Caco-2 (cell line): ENCODE measurements at regions not wholly inside any gene's neighbourhood (a gene's known extent, or its start where the extent isn't known, plus 50 kb on each side); places are given as distances from the start of the nearest gene placed in this dataset.

Source experiments
- BruUV-seq: library from RNA; stranded (reverse); fragments of 400-500 nt; replicated peaks from 2 replicates; lab custom pipeline; 2021; lab: Mats Ljungman, UMichigan
- CTCF ChIA-PET: fragments of 300-600 bp; sonication (Branson Sonifier 250); formaldehyde crosslinking; loops from one replicate; lab custom pipeline; 2022; ENCODE audit warnings: antibody characterized with exemption; lab: Charles Lee
- POLR2A ChIA-PET: fragments of 300-600 bp; sonication (Branson Sonifier 250); formaldehyde crosslinking; loops from one replicate; lab custom pipeline; 2022; ENCODE audit warnings: antibody characterized with exemption; lab: Charles Lee
- DNase-seq, 2 experiments: peaks; one replicate each; pipeline versions ENCODE4 v3.0.0 to v3.0.0-alpha.2; 2020 to 2022
- H3K27me3 ChIP-seq: replicated peaks from 2 replicates; pipeline ENCODE4 v1.6.0; 2011; ENCODE audit warnings: low read length; ENCODE audit not compliant: control insufficient read depth, insufficient read depth
- H3K36me3 ChIP-seq: 2 replicates; pipeline ENCODE4 v1.5.1; 2011; ENCODE audit warnings: low read length; ENCODE audit not compliant: control insufficient read depth, insufficient read depth
- H3K4me1 ChIP-seq: fragments of 250-450 bp; sonication (Bioruptor Pico); 2 replicates; pipeline ENCODE4 v1.5.1; 2020; ENCODE audit warnings: mild to moderate bottlenecking
- H3K4me3 ChIP-seq: 2 replicates; pipeline ENCODE4 v1.5.1; 2011; ENCODE audit warnings: low read depth, mild to moderate bottlenecking, control low read depth, low read length
- H3K9me3 ChIP-seq: fragments of 250-450 bp; sonication (Bioruptor Pico); 2 replicates; pipeline ENCODE4 v1.5.1; 2020; ENCODE audit warnings: mild to moderate bottlenecking, moderate library complexity
- H3K27ac Mint-ChIP-seq: one replicate; pipeline ENCODE4 v1.8.0; 2022; ENCODE audit warnings: mixed read lengths; ENCODE audit not compliant: unreplicated experiment
- H3K27me3 Mint-ChIP-seq: one replicate; pipeline ENCODE4 v1.8.0; 2022; ENCODE audit warnings: mixed read lengths; ENCODE audit not compliant: insufficient read depth, unreplicated experiment
- H3K36me3 Mint-ChIP-seq: one replicate; pipeline ENCODE4 v1.8.0; 2022; ENCODE audit warnings: mild to moderate bottlenecking, mixed read lengths; ENCODE audit not compliant: insufficient read depth, unreplicated experiment
- H3K4me1 Mint-ChIP-seq: one replicate; pipeline ENCODE4 v1.8.0; 2022; ENCODE audit warnings: low read depth, mixed read lengths; ENCODE audit not compliant: unreplicated experiment
- H3K4me3 Mint-ChIP-seq: one replicate; pipeline ENCODE4 v1.8.0; 2022; ENCODE audit warnings: mild to moderate bottlenecking, moderate library complexity, mixed read lengths; ENCODE audit not compliant: unreplicated experiment
- H3K9me3 Mint-ChIP-seq: one replicate; pipeline ENCODE4 v1.8.0; 2022; ENCODE audit warnings: mixed read lengths; ENCODE audit not compliant: unreplicated experiment
- intact Hi-C: fragments of 100-400 bp; cut with micrococcal nuclease; formaldehyde crosslinking; loops from one replicate; pipeline ENCODE4 v1.10.0; 2022; ENCODE audit not compliant: unreplicated experiment
- TF ChIP-seq, protein P1 (sequence below), 2 experiments: fragments of 200-600 bp in 1 of 2; IDR thresholded peaks; 1 replicate in 1 of 2; 2 replicates in 1 of 2; pipeline versions ENCODE4 v1.5.1 to v1.8.0; 2011 to 2022; ENCODE audit warnings: antibody characterized with exemption in 1 of 2, control low read depth in 1 of 2, inconsistent platforms in 1 of 2, low read depth in 1 of 2, low read length in 1 of 2, mild to moderate bottlenecking in 1 of 2, moderate library complexity in 1 of 2; ENCODE audit not compliant: insufficient read depth in 1 of 2, severe bottlenecking in 1 of 2, unreplicated experiment in 1 of 2

DNA sequence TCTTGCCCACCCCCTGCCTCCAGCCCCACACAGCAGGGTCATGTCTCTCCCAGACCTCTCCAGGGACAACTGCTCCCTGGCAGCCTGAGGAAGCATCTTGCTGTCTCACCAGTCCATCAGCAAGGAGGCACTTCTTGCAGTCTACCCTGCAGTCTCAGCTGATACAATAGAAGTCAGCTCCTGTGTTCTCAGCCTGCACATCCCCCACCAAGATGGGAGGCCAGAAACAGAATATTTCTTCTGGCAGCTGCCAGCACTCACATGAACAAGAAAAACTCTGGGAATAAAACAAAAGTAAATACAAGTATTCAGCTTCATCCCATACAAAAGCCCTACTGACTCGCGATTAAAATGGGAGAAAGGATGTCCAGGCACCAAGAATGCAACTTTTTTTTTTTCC lies 457.4 kb upstream of the PROK2 start:
- BruUV-seq: no TSS peak
- peaks cover 9% of the 10 kb centered on the region for H3K9me3 Mint-ChIP-seq
- POLR2A ChIA-PET: no interaction called here
- no peaks in the 10 kb centered on the region for H3K27me3 ChIP-seq
- no peaks in the 10 kb centered on the region for H3K36me3 Mint-ChIP-seq
- H3K4me3 Mint-ChIP-seq: no peak overlapping the region
- DNase-seq: no peak
- peaks cover 5% of the 10 kb centered on the region for H3K27me3 Mint-ChIP-seq
- CTCF ChIA-PET: no interaction called here
- H3K4me3 ChIP-seq: no peak overlapping the region
- H3K4me1 ChIP-seq: no peaks in the 10 kb centered on the region
- intact Hi-C loops: no loop called here
- TF ChIP-seq, protein P1, sequence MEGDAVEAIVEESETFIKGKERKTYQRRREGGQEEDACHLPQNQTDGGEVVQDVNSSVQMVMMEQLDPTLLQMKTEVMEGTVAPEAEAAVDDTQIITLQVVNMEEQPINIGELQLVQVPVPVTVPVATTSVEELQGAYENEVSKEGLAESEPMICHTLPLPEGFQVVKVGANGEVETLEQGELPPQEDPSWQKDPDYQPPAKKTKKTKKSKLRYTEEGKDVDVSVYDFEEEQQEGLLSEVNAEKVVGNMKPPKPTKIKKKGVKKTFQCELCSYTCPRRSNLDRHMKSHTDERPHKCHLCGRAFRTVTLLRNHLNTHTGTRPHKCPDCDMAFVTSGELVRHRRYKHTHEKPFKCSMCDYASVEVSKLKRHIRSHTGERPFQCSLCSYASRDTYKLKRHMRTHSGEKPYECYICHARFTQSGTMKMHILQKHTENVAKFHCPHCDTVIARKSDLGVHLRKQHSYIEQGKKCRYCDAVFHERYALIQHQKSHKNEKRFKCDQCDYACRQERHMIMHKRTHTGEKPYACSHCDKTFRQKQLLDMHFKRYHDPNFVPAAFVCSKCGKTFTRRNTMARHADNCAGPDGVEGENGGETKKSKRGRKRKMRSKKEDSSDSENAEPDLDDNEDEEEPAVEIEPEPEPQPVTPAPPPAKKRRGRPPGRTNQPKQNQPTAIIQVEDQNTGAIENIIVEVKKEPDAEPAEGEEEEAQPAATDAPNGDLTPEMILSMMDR (IDR thresholded peaks at IDR 0.05; ENCODE audit: insufficient read depth in 1 of 2, low read depth in 1 of 2, low read length in 1 of 2, severe bottlenecking in 1 of 2, unreplicated experiment in 1 of 2): no peak
- H3K36me3 ChIP-seq: no peaks in the 10 kb centered on the region
- no peaks in the 10 kb centered on the region for H3K9me3 ChIP-seq
- no peaks in the 10 kb centered on the region for H3K4me1 Mint-ChIP-seq
- H3K27ac Mint-ChIP-seq: no peak overlapping the region

DNA sequence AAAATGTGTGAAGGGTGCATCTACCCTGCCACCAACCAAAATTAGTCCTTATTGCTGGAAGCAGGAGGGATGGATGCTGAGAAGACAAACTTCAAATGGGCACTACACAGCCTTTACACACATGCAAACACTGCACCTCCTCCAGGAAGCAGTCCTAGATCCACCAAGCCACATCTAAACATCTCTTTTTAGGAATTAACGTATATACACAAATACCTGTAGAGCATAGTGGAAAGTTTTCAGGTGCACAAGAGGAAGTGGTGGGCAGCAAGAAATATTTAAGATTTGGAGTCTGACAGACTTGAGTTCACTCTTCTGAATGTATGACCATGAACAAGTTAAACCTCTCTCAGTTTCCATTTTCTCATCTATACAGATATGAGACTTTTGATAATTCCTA lies 456.6 kb upstream of the PROK2 start:
- BruUV-seq: no TSS peak
- ChIA-PET POLR2A (no interaction called here), CTCF (interaction anchor here (0.6 kb wide), 1 partner anchor 55 kb away, joined by 3 read pairs; no protein-coding TSS in a partner anchor)
- H3K27ac Mint-ChIP-seq: no peak overlapping the region
- no peaks in the 10 kb centered on the region for H3K4me1 ChIP-seq
- TF ChIP-seq, protein P1 (IDR thresholded peaks at IDR 0.05; ENCODE audit: insufficient read depth in 1 of 2, low read depth in 1 of 2, low read length in 1 of 2, severe bottlenecking in 1 of 2, unreplicated experiment in 1 of 2): no peak
- peaks cover 9% of the 10 kb centered on the region for H3K9me3 Mint-ChIP-seq
- no peaks in the 10 kb centered on the region for H3K27me3 ChIP-seq
- no peaks in the 10 kb centered on the region for H3K36me3 Mint-ChIP-seq
- no peaks in the 10 kb centered on the region for H3K4me1 Mint-ChIP-seq
- H3K9me3 ChIP-seq: no peaks in the 10 kb centered on the region
- no peak overlapping the region for H3K4me3 Mint-ChIP-seq
- no peaks in the 10 kb centered on the region for H3K36me3 ChIP-seq
- H3K27me3 Mint-ChIP-seq: peaks cover 5% of the 10 kb centered on the region
- no peak overlapping the region for H3K4me3 ChIP-seq
- no peak for DNase-seq
- intact Hi-C loops: no loop called here

DNA sequence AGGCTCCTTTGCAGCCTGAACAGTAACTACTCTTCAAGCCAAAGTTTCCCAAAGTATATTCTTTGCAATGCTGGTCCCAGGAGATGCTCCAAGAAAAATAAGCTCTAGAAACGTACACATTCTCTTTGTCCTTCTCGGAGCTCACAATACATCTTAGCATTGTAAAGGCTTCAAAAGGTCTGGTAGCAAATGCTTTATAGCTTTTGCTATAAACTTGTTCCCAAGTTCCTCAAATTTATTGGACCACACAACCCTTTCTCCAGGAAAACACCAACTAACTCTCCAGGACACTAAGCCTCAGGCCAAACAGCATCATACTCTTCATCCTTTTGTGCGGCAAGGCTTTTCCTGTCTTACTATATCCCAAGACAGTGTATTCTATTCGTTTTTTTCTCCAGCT lies 455.6 kb upstream of the PROK2 start:
- DNase-seq: no peak
- Mint-ChIP-seq H3K27me3 (peaks cover 7% of the 10 kb centered on the region), H3K9me3 (peaks cover 9% of the 10 kb centered on the region), H3K4me1 (no peaks in the 10 kb centered on the region), H3K36me3 (no peaks in the 10 kb centered on the region), H3K4me3 (no peak overlapping the region), H3K27ac (no peak overlapping the region)
- Histone ChIP-seq H3K4me3 (no peak overlapping the region), H3K36me3 (no peaks in the 10 kb centered on the region), H3K27me3 (no peaks in the 10 kb centered on the region), H3K4me1 (no peaks in the 10 kb centered on the region), H3K9me3 (no peaks in the 10 kb centered on the region)
- TF ChIP-seq, protein P1 (IDR thresholded peaks at IDR 0.05; ENCODE audit: insufficient read depth in 1 of 2, low read depth in 1 of 2, low read length in 1 of 2, severe bottlenecking in 1 of 2, unreplicated experiment in 1 of 2): no peak
- CTCF ChIA-PET: no interaction called here
- intact Hi-C loops: no loop called here
- POLR2A ChIA-PET: no interaction called here
- no TSS peak for BruUV-seq
